ENCODE measurements at regions not wholly inside any gene's neighbourhood (a gene's known extent, or its start where the extent isn't known, plus 50 kb on each side); places are given as distances from the start of the nearest gene placed in this dataset.

GRCh38 chr7:21113609-21114415 is 314.1 kb upstream of the SP4 start:
- H3K27me3 Mint-ChIP-seq (ENCODE audit: low read depth), result no peaks in the 10 kb centered on the region; the same call in 1 of the 2 replicates

More at GRCh38 chr7:21113609-21114415, 314.1 kb upstream of the SP4 start:
- Mint-ChIP-seq H3K4me3 (no peak overlapping the region), H3K27ac (no peak overlapping the region), H3K4me1 (peaks cover 15% of the 10 kb centered on the region), H3K36me3 (no peaks in the 10 kb centered on the region), H3K9me3 (no peaks in the 10 kb centered on the region)
- POLR2A ChIA-PET, result no interaction called here
- CTCF ChIA-PET, result no interaction called here
- ATAC-seq (no peak), DNase-seq (ENCODE audit: low spot score) (no peak)
- TF ChIP-seq MXD4 (CRISPR knock-in tag; IDR thresholded peaks at IDR 0.05; ENCODE audit: borderline replicate concordance), result no peak
- TF ChIP-seq E2F5 (CRISPR knock-in tag; IDR thresholded peaks at IDR 0.05), result no peak
- TF ChIP-seq JUN (CRISPR knock-in tag; IDR thresholded peaks at IDR 0.05), result no peak
- no peak for TF ChIP-seq CBFB (CRISPR knock-in tag; IDR thresholded peaks at IDR 0.05; ENCODE audit: low read depth)
- TF ChIP-seq ZBTB43 (CRISPR knock-in tag; IDR thresholded peaks at IDR 0.05), result no peak
- TF ChIP-seq ZMAT4 (CRISPR knock-in tag; IDR thresholded peaks at IDR 0.05), result no peak
- TF ChIP-seq NFATC4 (CRISPR knock-in tag; IDR thresholded peaks at IDR 0.05), result no peak
- no peak for TF ChIP-seq FOXP1 (CRISPR knock-in tag; IDR thresholded peaks at IDR 0.05; ENCODE audit: borderline replicate concordance)
- TF ChIP-seq MLX (CRISPR knock-in tag; IDR thresholded peaks at IDR 0.05), result no peak
- TF ChIP-seq ATF1 (CRISPR knock-in tag; IDR thresholded peaks at IDR 0.05), result no peak
- TF ChIP-seq USF1 (CRISPR knock-in tag; IDR thresholded peaks at IDR 0.05), result no peak
- no peak for TF ChIP-seq ZNF532 (CRISPR knock-in tag; IDR thresholded peaks at IDR 0.05; ENCODE audit: borderline replicate concordance)
- TF ChIP-seq EMX1 (CRISPR knock-in tag; IDR thresholded peaks at IDR 0.05), result no peak
- TF ChIP-seq NR3C1 (CRISPR knock-in tag; conservative IDR thresholded peaks at IDR 0.05; ENCODE audit: low read depth), result no peak
- TF ChIP-seq ZNF263 (CRISPR knock-in tag; IDR thresholded peaks at IDR 0.05; ENCODE audit: low read depth), result no peak
- no peak for TF ChIP-seq ZNF219 (CRISPR knock-in tag; IDR thresholded peaks at IDR 0.05; ENCODE audit: borderline replicate concordance)
- TF ChIP-seq CTCF (IDR thresholded peaks at IDR 0.05), result no peak
- no peak for TF ChIP-seq HMGXB4 (CRISPR knock-in tag; IDR thresholded peaks at IDR 0.05)
- no peak for TF ChIP-seq ARID4B (CRISPR knock-in tag; IDR thresholded peaks at IDR 0.05; ENCODE audit: borderline replicate concordance)
